PC-9 (cell line): ENCODE measurements at regions not wholly inside any gene's neighbourhood (a gene's known extent, or its start where the extent isn't known, plus 50 kb on each side); places are given as distances from the start of the nearest gene placed in this dataset.

Source experiments
- EZH2 ChIP-seq: fragments of 200-600 bp; sonication (generic); IDR thresholded peaks from 2 replicates; pipeline ENCODE4 v1.8.0; 2017; ENCODE audit warnings: antibody characterized with exemption, low read depth
- TF ChIP-seq, protein P1 (sequence below): fragments of 200-600 bp; sonication (generic); conservative IDR thresholded peaks from 2 replicates; pipeline ENCODE4 v1.6.1; 2017; ENCODE audit warnings: mixed run types, antibody characterized with exemption, mild to moderate bottlenecking, moderate library complexity

- TF ChIP-seq, protein P1, sequence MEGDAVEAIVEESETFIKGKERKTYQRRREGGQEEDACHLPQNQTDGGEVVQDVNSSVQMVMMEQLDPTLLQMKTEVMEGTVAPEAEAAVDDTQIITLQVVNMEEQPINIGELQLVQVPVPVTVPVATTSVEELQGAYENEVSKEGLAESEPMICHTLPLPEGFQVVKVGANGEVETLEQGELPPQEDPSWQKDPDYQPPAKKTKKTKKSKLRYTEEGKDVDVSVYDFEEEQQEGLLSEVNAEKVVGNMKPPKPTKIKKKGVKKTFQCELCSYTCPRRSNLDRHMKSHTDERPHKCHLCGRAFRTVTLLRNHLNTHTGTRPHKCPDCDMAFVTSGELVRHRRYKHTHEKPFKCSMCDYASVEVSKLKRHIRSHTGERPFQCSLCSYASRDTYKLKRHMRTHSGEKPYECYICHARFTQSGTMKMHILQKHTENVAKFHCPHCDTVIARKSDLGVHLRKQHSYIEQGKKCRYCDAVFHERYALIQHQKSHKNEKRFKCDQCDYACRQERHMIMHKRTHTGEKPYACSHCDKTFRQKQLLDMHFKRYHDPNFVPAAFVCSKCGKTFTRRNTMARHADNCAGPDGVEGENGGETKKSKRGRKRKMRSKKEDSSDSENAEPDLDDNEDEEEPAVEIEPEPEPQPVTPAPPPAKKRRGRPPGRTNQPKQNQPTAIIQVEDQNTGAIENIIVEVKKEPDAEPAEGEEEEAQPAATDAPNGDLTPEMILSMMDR: no peak
- no peak for TF ChIP-seq EZH2
Observed at GRCh38 chr12:63298386-63298930, 147.5 kb upstream of the AVPR1A start.
